ENCODE measurements at regions not wholly inside any gene's neighbourhood (a gene's known extent, or its start where the extent isn't known, plus 50 kb on each side); places are given as distances from the start of the nearest gene placed in this dataset.
"Not testable (repeated sequence)": the region's sequence is repeated elsewhere in the genome, so short reads cannot be mapped to it uniquely, and the experiment has no call there.

- Histone ChIP-seq H3K9me3 (ENCODE audit: control insufficient read depth, insufficient read depth, low read length) (no peaks in the 10 kb centered on the region), H3K27me3 (ENCODE audit: control insufficient read depth, insufficient read depth, low read length) (peaks cover 2% of the 10 kb centered on the region; the same call in 1 of the 2 replicates), H3K4me3 (ENCODE audit: low read length) (no peak overlapping the region), H3K4me1 (ENCODE audit: control insufficient read depth, insufficient read depth, low read length) (no peaks in the 10 kb centered on the region), H3K36me3 (ENCODE audit: control insufficient read depth, insufficient read depth, low read length) (no peaks in the 10 kb centered on the region), H3K27ac (ENCODE audit: low read length) (no peak overlapping the region)
- no CpG with 5 or more reads among the region's 3 CpGs for WGBS (ENCODE audit: insufficient coverage, insufficient read length)
- DNase-seq (ENCODE audit: low read depth, low spot score), result no peak
Measured at GRCh38 chr9:38249049-38249448, 143.5 kb upstream of the ALDH1B1 start.

- Histone ChIP-seq H3K4me3 (ENCODE audit: low read length) (no peak overlapping the region), H3K9me3 (ENCODE audit: control insufficient read depth, insufficient read depth, low read length) (no peaks in the 10 kb centered on the region), H3K36me3 (ENCODE audit: control insufficient read depth, insufficient read depth, low read length) (no peaks in the 10 kb centered on the region), H3K27me3 (ENCODE audit: control insufficient read depth, insufficient read depth, low read length) (peaks cover 2% of the 10 kb centered on the region; the same call in 1 of the 2 replicates), H3K27ac (ENCODE audit: low read length) (no peak overlapping the region), H3K4me1 (ENCODE audit: control insufficient read depth, insufficient read depth, low read length) (no peaks in the 10 kb centered on the region)
- WGBS (ENCODE audit: insufficient coverage, insufficient read length), result no CpG with 5 or more reads among the region's 7 CpGs
- no peak for DNase-seq (ENCODE audit: low read depth, low spot score)
Measured at GRCh38 chr9:38246833-38247232, 145.7 kb upstream of the ALDH1B1 start.

GRCh38 chr9:38244971-38245370 is 147.5 kb upstream of the ALDH1B1 start:
- DNase-seq (ENCODE audit: low read depth, low spot score), result no peak
- Histone ChIP-seq H3K9me3 (ENCODE audit: control insufficient read depth, insufficient read depth, low read length) (no peaks in the 10 kb centered on the region), H3K4me3 (ENCODE audit: low read length) (no peak overlapping the region), H3K27me3 (ENCODE audit: control insufficient read depth, insufficient read depth, low read length) (peaks cover 2% of the 10 kb centered on the region; the same call in 1 of the 2 replicates), H3K27ac (ENCODE audit: low read length) (no peak overlapping the region), H3K4me1 (ENCODE audit: control insufficient read depth, insufficient read depth, low read length) (no peaks in the 10 kb centered on the region), H3K36me3 (ENCODE audit: control insufficient read depth, insufficient read depth, low read length) (no peaks in the 10 kb centered on the region)
- no CpG with 5 or more reads among the region's 1 CpG for WGBS (ENCODE audit: insufficient coverage, insufficient read length)

DNA sequence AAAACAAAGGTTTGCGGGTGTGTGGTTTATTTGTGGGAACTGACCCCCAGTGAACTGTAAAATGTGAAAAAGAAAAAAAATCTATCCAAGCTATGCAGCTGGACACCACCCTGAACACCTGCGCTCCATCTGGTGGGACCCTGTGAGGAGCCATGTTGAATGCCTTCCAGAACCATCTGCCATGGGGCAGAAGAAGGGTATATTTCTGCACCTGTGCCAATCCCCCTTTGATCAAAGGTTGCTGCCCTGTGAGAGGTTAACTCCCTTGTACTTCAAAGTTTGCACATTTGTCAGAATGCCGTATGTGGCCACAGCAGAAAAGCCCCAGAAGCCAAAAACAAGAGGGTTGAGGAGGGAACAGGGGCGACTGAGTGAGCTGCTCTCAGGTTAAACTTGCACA is 148.5 kb upstream of the ALDH1B1 start:
- Histone ChIP-seq H3K36me3 (ENCODE audit: control insufficient read depth, insufficient read depth, low read length) (no peaks in the 10 kb centered on the region), H3K27ac (ENCODE audit: low read length) (no peak overlapping the region), H3K27me3 (ENCODE audit: control insufficient read depth, insufficient read depth, low read length) (peaks cover 2% of the 10 kb centered on the region; the same call in 1 of the 2 replicates), H3K9me3 (ENCODE audit: control insufficient read depth, insufficient read depth, low read length) (no peaks in the 10 kb centered on the region), H3K4me1 (ENCODE audit: control insufficient read depth, insufficient read depth, low read length) (no peaks in the 10 kb centered on the region), H3K4me3 (ENCODE audit: low read length) (no peak overlapping the region)
- no CpG with 5 or more reads among the region's 4 CpGs for WGBS (ENCODE audit: insufficient coverage, insufficient read length)
- no peak for DNase-seq (ENCODE audit: low read depth, low spot score)

DNA sequence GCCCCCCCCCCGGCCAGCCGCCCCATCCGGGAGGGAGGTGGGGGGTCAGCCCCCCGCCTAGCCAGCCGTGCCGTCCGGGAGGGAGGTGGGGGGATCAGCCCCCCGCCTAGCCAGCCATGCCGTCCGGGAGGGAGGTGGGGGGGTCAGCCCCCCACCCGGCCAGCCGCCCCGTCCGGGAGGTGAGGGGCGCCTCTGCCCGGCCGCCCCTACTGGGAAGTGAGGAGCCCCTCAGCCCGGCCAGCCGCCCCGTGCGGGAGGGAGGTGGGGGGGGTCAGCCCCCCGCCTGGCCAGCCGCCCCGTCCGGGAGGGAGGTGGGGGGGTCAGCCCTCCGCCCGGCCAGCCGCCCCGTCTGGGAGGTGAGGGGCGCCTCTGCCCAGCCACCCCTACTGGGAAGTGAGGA is 150.4 kb upstream of the ALDH1B1 start:
- H3K4me3 ChIP-seq (ENCODE audit: low read length); H3K36me3 ChIP-seq (ENCODE audit: control insufficient read depth, insufficient read depth, low read length); DNase-seq (ENCODE audit: low read depth, low spot score); H3K9me3 ChIP-seq (ENCODE audit: control insufficient read depth, insufficient read depth, low read length); H3K27me3 ChIP-seq (ENCODE audit: control insufficient read depth, insufficient read depth, low read length); H3K4me1 ChIP-seq (ENCODE audit: control insufficient read depth, insufficient read depth, low read length); H3K27ac ChIP-seq (ENCODE audit: low read length): not testable (repeated sequence)
- WGBS (ENCODE audit: insufficient coverage, insufficient read length), result no CpG with 5 or more reads among the region's 30 CpGs

DNA sequence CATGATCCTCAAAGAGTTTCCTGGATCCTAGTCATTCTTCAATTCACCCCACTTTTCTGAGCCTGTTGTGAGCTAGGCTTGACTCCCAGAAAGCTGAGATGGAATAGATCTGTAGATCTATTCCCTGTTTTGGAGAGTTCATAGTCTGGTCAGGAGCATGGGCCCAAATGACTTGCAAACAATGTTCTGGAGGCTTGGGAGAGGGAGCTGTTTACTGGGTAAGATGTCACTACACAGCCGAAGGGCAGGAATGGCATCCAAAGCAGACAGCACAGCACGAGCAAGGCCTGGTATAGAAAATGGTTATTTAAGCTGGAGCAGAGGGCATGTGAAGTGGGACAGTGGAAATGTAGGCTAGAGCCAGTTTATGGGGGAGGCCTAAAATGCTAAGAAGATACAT is 152.5 kb upstream of the ALDH1B1 start:
- H3K9me3 ChIP-seq (ENCODE audit: control insufficient read depth, insufficient read depth, low read length), result no peaks in the 10 kb centered on the region
- DNase-seq (ENCODE audit: low read depth, low spot score), result no peak
- no peak overlapping the region for H3K4me3 ChIP-seq (ENCODE audit: low read length)
- no peaks in the 10 kb centered on the region; the same call in 1 of the 2 replicates for H3K27me3 ChIP-seq (ENCODE audit: control insufficient read depth, insufficient read depth, low read length)
- no peak overlapping the region for H3K27ac ChIP-seq (ENCODE audit: low read length)
- WGBS (ENCODE audit: insufficient coverage, insufficient read length), result no CpG with 5 or more reads among the region's 2 CpGs
- H3K4me1 ChIP-seq (ENCODE audit: control insufficient read depth, insufficient read depth, low read length), result no peaks in the 10 kb centered on the region
- H3K36me3 ChIP-seq (ENCODE audit: control insufficient read depth, insufficient read depth, low read length), result no peaks in the 10 kb centered on the region

GRCh38 chr9:38235244-38235643 is 157.3 kb upstream of the ALDH1B1 start:
- no CpG with 5 or more reads among the region's 5 CpGs for WGBS (ENCODE audit: insufficient coverage, insufficient read length)
- H3K9me3 ChIP-seq (ENCODE audit: control insufficient read depth, insufficient read depth, low read length), result no peaks in the 10 kb centered on the region
- no peak overlapping the region for H3K4me3 ChIP-seq (ENCODE audit: low read length)
- no peak for DNase-seq (ENCODE audit: low read depth, low spot score)
- no peaks in the 10 kb centered on the region for H3K4me1 ChIP-seq (ENCODE audit: control insufficient read depth, insufficient read depth, low read length)
- H3K27ac ChIP-seq (ENCODE audit: low read length), result no peak overlapping the region
- H3K36me3 ChIP-seq (ENCODE audit: control insufficient read depth, insufficient read depth, low read length), result no peaks in the 10 kb centered on the region
- H3K27me3 ChIP-seq (ENCODE audit: control insufficient read depth, insufficient read depth, low read length), result no peaks in the 10 kb centered on the region; the same call in 1 of the 2 replicates

- no peaks in the 10 kb centered on the region for H3K36me3 ChIP-seq (ENCODE audit: control insufficient read depth, insufficient read depth, low read length)
- no peak for DNase-seq (ENCODE audit: low read depth, low spot score)
- no peak overlapping the region for H3K4me3 ChIP-seq (ENCODE audit: low read length)
- WGBS (ENCODE audit: insufficient coverage, insufficient read length), result no CpG with 5 or more reads among the region's 5 CpGs
- no peaks in the 10 kb centered on the region for H3K4me1 ChIP-seq (ENCODE audit: control insufficient read depth, insufficient read depth, low read length)
- no peaks in the 10 kb centered on the region for H3K9me3 ChIP-seq (ENCODE audit: control insufficient read depth, insufficient read depth, low read length)
- H3K27me3 ChIP-seq (ENCODE audit: control insufficient read depth, insufficient read depth, low read length), result no peaks in the 10 kb centered on the region; the same call in 1 of the 2 replicates
- H3K27ac ChIP-seq (ENCODE audit: low read length), result no peak overlapping the region
Measured at GRCh38 chr9:38234479-38235170, 157.9 kb upstream of the ALDH1B1 start.

DNA sequence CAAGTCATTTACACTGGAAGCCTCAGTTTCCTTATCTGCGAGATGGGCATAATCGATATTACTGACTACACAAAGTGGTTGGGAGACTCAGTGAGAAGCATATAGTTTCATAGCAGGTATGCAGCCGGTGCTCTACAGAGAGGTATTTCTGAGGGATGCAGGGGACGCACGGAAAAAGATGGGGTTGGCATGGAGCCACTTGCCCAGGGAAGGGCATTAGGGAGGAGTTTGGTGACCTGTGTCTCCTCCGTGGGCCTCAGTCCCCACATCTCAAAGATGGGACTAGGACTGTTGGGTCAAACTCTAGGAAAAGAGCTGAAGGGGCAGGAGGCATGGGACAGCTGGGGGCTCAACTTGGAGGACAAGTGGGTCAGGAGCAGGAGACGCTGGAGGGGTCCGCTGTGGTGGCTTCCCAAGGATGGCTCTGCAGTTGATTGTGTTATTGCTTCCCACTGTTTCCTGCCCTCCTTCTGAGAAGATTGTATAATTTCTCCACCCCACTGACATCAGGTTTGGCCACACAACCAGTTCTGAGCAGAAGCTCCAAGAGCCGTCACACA is 158.6 kb upstream of the ALDH1B1 start:
- H3K4me1 ChIP-seq (ENCODE audit: control insufficient read depth, insufficient read depth, low read length), result no peaks in the 10 kb centered on the region
- H3K9me3 ChIP-seq (ENCODE audit: control insufficient read depth, insufficient read depth, low read length), result no peaks in the 10 kb centered on the region
- no peak overlapping the region for H3K27ac ChIP-seq (ENCODE audit: low read length)
- no peak overlapping the region for H3K4me3 ChIP-seq (ENCODE audit: low read length)
- WGBS (ENCODE audit: insufficient coverage, insufficient read length), result no CpG with 5 or more reads among the region's 9 CpGs
- no peak for DNase-seq (ENCODE audit: low read depth, low spot score)
- H3K27me3 ChIP-seq (ENCODE audit: control insufficient read depth, insufficient read depth, low read length), result no peaks in the 10 kb centered on the region; the same call in 1 of the 2 replicates
- no peaks in the 10 kb centered on the region for H3K36me3 ChIP-seq (ENCODE audit: control insufficient read depth, insufficient read depth, low read length)

DNA sequence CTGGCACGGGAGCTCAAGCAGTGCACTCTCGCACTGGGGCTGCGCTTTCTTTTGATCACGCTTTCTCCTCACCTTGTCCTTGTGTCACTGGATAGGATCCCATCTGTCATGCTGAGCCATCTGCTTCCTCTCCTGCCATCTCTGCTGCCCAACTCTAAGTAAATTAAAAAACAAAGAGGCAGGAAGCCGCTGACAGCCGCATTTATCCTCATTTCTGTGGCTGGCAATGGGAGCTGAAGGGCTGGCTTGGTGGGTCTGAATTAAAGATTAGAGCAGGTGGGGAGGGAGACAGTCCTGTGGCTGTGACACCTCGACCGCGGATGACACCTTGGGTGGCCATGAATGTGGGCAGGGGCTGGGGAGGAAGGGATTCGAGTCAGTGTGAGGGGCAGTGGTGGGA is 159.2 kb upstream of the ALDH1B1 start:
- Histone ChIP-seq H3K4me1 (ENCODE audit: control insufficient read depth, insufficient read depth, low read length) (no peaks in the 10 kb centered on the region), H3K27me3 (ENCODE audit: control insufficient read depth, insufficient read depth, low read length) (no peaks in the 10 kb centered on the region; the same call in 1 of the 2 replicates), H3K4me3 (ENCODE audit: low read length) (no peak overlapping the region), H3K27ac (ENCODE audit: low read length) (no peak overlapping the region), H3K9me3 (ENCODE audit: control insufficient read depth, insufficient read depth, low read length) (no peaks in the 10 kb centered on the region), H3K36me3 (ENCODE audit: control insufficient read depth, insufficient read depth, low read length) (no peaks in the 10 kb centered on the region)
- DNase-seq (ENCODE audit: low read depth, low spot score), result no peak
- WGBS (ENCODE audit: insufficient coverage, insufficient read length), result no CpG with 5 or more reads among the region's 10 CpGs

DNA sequence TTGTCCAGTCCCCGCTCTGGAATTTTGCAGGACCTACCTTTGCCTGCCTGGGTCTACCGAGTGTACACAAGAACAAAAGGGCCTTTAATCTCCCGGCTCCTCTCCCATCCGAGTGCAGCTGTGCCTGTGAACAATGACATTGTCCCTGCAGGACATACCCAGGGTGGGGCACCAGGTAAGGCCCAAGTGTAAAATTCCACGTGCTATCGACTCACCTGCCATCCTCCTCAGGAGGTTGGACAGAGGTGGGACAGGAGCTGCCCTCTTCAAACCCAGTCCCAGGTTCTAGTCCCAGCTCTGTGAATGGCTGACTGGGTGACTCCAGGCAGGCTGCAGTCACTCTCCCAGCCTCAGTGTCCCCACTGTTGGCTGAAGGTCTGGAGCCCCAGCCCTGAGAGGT is 159.6 kb upstream of the ALDH1B1 start:
- Histone ChIP-seq H3K4me3 (ENCODE audit: low read length) (no peak overlapping the region), H3K27me3 (ENCODE audit: control insufficient read depth, insufficient read depth, low read length) (no peaks in the 10 kb centered on the region; the same call in 1 of the 2 replicates), H3K36me3 (ENCODE audit: control insufficient read depth, insufficient read depth, low read length) (no peaks in the 10 kb centered on the region), H3K27ac (ENCODE audit: low read length) (no peak overlapping the region), H3K9me3 (ENCODE audit: control insufficient read depth, insufficient read depth, low read length) (no peaks in the 10 kb centered on the region), H3K4me1 (ENCODE audit: control insufficient read depth, insufficient read depth, low read length) (no peaks in the 10 kb centered on the region)
- no CpG with 5 or more reads among the region's 6 CpGs for WGBS (ENCODE audit: insufficient coverage, insufficient read length)
- DNase-seq (ENCODE audit: low read depth, low spot score), result no peak
